Liver (tissue), 3 donors: ENCODE measurements at regions not wholly inside any gene's neighbourhood (a gene's known extent, or its start where the extent isn't known, plus 50 kb on each side); places are given as distances from the start of the nearest gene placed in this dataset.

Source experiments
- ATF3 ChIP-seq: IDR thresholded peaks from 2 replicates; pipeline ENCODE4 v1.6.1; 2016; ENCODE audit warnings: antibody characterized with exemption
- CTCF ChIP-seq: fragments of 150-350 bp; IDR thresholded peaks from 2 replicates; pipeline ENCODE4 v1.5.1; 2017; ENCODE audit warnings: improper control_type of control experiment, low read depth, low read length; ENCODE audit not compliant: missing input control
- GABPA ChIP-seq, 2 donors: IDR thresholded peaks in 1 of 2; conservative IDR thresholded peaks in 1 of 2; 2 replicates each; pipeline ENCODE4 v1.6.1; 2016; ENCODE audit warnings: antibody characterized with exemption in 2 of 2, mild to moderate bottlenecking in 1 of 2, moderate library complexity in 1 of 2
- HNF4G ChIP-seq: IDR thresholded peaks from 2 replicates; pipeline ENCODE4 v1.6.1; 2016; ENCODE audit warnings: antibody characterized with exemption
- MAX ChIP-seq: IDR thresholded peaks from 2 replicates; pipeline ENCODE4 v1.6.1; 2016; ENCODE audit warnings: antibody characterized with exemption
- TAF1 ChIP-seq: conservative IDR thresholded peaks from 2 replicates; pipeline ENCODE4 v1.6.1; 2016; ENCODE audit warnings: antibody characterized with exemption, mild to moderate bottlenecking
- YY1 ChIP-seq: IDR thresholded peaks from 2 replicates; pipeline ENCODE4 v1.6.1; 2016; ENCODE audit warnings: antibody characterized with exemption, mild to moderate bottlenecking
- ZBTB33 ChIP-seq: IDR thresholded peaks from 2 replicates; pipeline ENCODE4 v1.6.1; 2016; ENCODE audit warnings: antibody characterized with exemption
- donor health status: healthy.
- donor health status: healthy.

- TF ChIP-seq ZBTB33, result no peak
- TF ChIP-seq GABPA (IDR thresholded peaks at IDR 0.05 in 1 of 2, conservative IDR thresholded peaks at IDR 0.05 in 1 of 2), result no peak
- no peak for TF ChIP-seq CTCF
- TF ChIP-seq TAF1, result no peak
- no peak for TF ChIP-seq YY1
- TF ChIP-seq MAX, result no peak
- no peak for TF ChIP-seq HNF4G
- no peak for TF ChIP-seq ATF3
These were observed 94.0 kb downstream of the MSX2 start for GRCh38 chr5:174818430-174818829.
